ENCODE measurements at regions not wholly inside any gene's neighbourhood (a gene's known extent, or its start where the extent isn't known, plus 50 kb on each side); places are given as distances from the start of the nearest gene placed in this dataset.
"Not testable (repeated sequence)": the region's sequence is repeated elsewhere in the genome, so short reads cannot be mapped to it uniquely, and the experiment has no call there.

DNA sequence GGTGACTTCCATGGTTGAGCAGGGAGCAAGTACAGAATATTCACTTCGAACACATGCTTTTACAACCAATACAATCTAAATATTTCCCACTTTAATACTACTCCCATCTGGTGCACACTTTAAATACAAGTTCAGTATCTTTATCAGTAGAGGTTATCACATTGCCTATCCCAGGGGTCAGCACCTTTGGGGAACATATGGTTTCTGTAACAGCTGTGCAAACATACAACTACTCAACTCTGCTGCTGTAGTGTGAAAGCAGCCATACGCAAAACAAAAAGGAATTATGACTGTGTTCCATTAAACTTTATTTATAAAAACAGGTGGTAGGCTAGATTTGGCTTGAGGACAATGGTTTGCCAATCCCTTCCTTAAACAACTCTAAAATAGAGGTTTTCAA lies 157.5 kb downstream of the XPNPEP1 start:
- DNase-seq (ENCODE audit: low spot score in 2 of 2): no peak
- TF ChIP-seq EP300 (IDR thresholded peaks at IDR 0.05) (no peak), POLR2A (IDR thresholded peaks at IDR 0.05) (no peak)
- TF ChIP-seq, protein P1, sequence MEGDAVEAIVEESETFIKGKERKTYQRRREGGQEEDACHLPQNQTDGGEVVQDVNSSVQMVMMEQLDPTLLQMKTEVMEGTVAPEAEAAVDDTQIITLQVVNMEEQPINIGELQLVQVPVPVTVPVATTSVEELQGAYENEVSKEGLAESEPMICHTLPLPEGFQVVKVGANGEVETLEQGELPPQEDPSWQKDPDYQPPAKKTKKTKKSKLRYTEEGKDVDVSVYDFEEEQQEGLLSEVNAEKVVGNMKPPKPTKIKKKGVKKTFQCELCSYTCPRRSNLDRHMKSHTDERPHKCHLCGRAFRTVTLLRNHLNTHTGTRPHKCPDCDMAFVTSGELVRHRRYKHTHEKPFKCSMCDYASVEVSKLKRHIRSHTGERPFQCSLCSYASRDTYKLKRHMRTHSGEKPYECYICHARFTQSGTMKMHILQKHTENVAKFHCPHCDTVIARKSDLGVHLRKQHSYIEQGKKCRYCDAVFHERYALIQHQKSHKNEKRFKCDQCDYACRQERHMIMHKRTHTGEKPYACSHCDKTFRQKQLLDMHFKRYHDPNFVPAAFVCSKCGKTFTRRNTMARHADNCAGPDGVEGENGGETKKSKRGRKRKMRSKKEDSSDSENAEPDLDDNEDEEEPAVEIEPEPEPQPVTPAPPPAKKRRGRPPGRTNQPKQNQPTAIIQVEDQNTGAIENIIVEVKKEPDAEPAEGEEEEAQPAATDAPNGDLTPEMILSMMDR (IDR thresholded peaks at IDR 0.05): no peak

DNA sequence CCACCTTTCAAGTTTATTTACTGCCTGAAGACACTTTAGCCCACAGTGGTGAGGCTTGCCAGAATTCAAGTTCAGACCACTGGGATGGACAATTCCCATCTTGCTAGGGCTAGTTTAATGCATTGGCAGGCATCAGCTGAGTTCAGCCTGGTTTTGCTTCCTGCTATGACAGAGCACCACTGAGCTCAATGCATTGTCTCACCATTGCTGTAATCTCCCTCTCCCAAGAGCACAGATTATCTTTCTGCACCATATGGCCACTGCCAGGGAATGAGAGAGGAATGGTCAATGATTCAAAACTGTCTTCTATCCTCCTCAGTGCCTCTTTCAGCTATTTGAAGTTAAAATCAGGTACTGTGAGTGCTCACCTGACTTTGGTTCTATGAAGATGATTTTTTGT lies 160.8 kb downstream of the XPNPEP1 start:
- Histone ChIP-seq H3K4me3 (no peak overlapping the region), H3K36me3 (no peaks in the 10 kb centered on the region), H3K4me1 (no peaks in the 10 kb centered on the region), H3K27me3 (no peaks in the 10 kb centered on the region), H3K27ac (no peak overlapping the region), H3K9me3 (no peaks in the 10 kb centered on the region)
- TF ChIP-seq EP300 (IDR thresholded peaks at IDR 0.05): no peak
- no peak for TF ChIP-seq POLR2A (IDR thresholded peaks at IDR 0.05)
- TF ChIP-seq, protein P1 (IDR thresholded peaks at IDR 0.05): no peak
- no peak for DNase-seq (ENCODE audit: low spot score in 2 of 2)

More for the DNA sequence above, 157.5 kb downstream of the XPNPEP1 start:
- Histone ChIP-seq H3K4me1 (peaks cover 0 to 7% (median 0%) of the 10 kb centered on the region in 4 donors), H3K27me3 (no peaks in the 10 kb centered on the region), H3K4me3 (no peak overlapping the region), H3K36me3 (no peaks in the 10 kb centered on the region), H3K27ac (no peak overlapping the region), H3K9me3 (no peaks in the 10 kb centered on the region)
- 70 to 72% methylated on average over 2 of the region's 2 CpGs for WGBS, 2 donors

DNA sequence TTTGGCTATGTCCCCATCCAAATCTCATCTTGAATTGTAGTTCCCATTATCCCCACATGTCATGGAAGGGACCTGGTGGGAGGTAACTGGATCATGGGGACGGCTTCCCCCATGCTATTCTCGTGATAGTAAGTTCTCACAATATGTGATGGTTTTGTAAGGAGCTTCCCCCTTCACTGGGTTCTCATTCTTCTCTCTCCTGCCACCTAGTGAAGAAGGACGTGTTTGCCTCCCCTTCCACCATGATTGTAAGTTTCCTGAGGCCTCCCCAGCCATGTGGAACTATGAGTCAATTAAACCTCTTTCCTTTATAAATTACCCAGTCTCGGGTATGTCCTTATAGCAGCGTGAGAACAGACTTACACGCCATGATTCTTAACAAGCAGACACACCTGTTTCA lies 165.6 kb downstream of the XPNPEP1 start:
- not testable (repeated sequence) for H3K27me3 ChIP-seq; DNase-seq (ENCODE audit: low spot score in 2 of 2); H3K36me3 ChIP-seq; H3K4me3 ChIP-seq; H3K9me3 ChIP-seq; H3K4me1 ChIP-seq; H3K27ac ChIP-seq
- 73 to 74% methylated on average over 6 of the region's 6 CpGs for WGBS, 2 donors

DNA sequence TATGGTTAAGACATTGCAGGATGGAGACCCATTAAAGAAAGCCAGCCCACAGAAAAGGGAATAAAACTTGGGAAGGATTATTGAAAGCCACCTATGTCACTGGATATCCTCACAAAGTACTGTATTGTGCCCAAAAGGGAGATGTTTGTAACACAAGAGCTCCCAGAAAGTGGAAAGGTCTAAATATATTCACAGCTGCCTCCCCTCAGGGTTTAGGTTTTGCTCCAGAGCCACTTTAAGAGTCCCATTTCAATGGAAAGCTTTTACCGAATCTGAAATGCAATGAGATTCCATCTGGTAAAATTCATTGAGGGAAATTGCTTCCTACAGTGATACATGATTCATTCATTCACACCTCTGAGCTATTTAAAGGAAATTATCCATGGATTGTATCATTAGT lies 176.4 kb downstream of the XPNPEP1 start:
- H3K4me3 ChIP-seq: no peak overlapping the region
- no peak for TF ChIP-seq EP300 (IDR thresholded peaks at IDR 0.05)
- TF ChIP-seq, protein P1 (IDR thresholded peaks at IDR 0.05): no peak
- TF ChIP-seq POLR2A (IDR thresholded peaks at IDR 0.05): no peak
- H3K36me3 ChIP-seq: no peaks in the 10 kb centered on the region
- no peaks in the 10 kb centered on the region for H3K27me3 ChIP-seq
- WGBS, 2 donors: 31 to 47% methylated on average over 1 of the region's 1 CpG
- DNase-seq (ENCODE audit: low spot score in 2 of 2): no peak
- H3K9me3 ChIP-seq: no peaks in the 10 kb centered on the region
- no peak overlapping the region for H3K27ac ChIP-seq
- no peaks in the 10 kb centered on the region for H3K4me1 ChIP-seq

DNA sequence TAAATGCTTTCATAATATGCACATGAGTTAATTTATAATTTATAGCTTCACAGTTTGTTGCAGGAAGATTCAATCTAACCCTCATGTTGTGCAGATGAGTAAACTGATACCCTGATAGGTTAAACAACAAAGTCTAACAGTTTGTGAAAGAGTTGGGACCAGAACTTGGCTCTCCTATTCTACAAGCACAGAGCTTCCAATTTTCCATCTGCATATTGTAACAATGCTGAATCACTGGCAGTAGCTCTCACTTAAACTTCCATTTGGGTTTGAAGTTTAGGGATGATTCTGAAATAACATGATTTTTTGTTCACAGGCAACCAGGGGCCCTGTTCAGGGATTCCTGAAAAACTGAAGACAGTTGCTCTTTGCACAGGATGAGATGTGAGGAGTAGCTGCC lies 179.3 kb downstream of the XPNPEP1 start:
- no peak for DNase-seq (ENCODE audit: low spot score in 2 of 2)
- Histone ChIP-seq H3K27ac (no peak overlapping the region), H3K9me3 (no peaks in the 10 kb centered on the region), H3K27me3 (no peaks in the 10 kb centered on the region), H3K4me1 (peaks cover 0 to 8% (median 0%) of the 10 kb centered on the region in 4 donors), H3K4me3 (no peak overlapping the region), H3K36me3 (no peaks in the 10 kb centered on the region)
- TF ChIP-seq, protein P1 (IDR thresholded peaks at IDR 0.05): no peak
- TF ChIP-seq POLR2A (IDR thresholded peaks at IDR 0.05) (no peak), EP300 (IDR thresholded peaks at IDR 0.05) (no peak)

DNA sequence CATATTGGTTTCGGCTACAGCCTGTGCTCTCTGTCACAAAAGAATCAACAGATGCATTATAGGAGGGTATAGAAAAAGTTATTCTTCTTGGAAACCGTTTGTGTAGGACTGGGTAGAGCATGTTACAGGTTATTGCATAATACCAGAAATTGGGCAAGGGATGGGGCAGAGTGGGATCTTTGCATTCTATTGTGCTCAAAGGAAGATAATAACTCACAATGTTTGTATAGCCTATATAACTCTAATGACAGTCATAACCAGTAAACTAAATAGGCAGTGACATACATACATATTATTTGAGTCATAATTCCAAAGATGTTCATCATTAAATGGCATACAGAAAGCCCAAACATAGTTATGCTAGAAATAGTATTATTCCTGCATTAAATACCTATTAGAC lies 179.7 kb downstream of the XPNPEP1 start:
- no peaks in the 10 kb centered on the region for H3K27me3 ChIP-seq
- DNase-seq (ENCODE audit: low spot score in 2 of 2): no peak
- H3K9me3 ChIP-seq: no peaks in the 10 kb centered on the region
- no peak for TF ChIP-seq POLR2A (IDR thresholded peaks at IDR 0.05)
- TF ChIP-seq, protein P1 (IDR thresholded peaks at IDR 0.05): no peak
- TF ChIP-seq EP300 (IDR thresholded peaks at IDR 0.05): no peak
- H3K4me1 ChIP-seq: peaks cover 0 to 8% (median 0%) of the 10 kb centered on the region in 4 donors
- no peaks in the 10 kb centered on the region for H3K36me3 ChIP-seq
- H3K4me3 ChIP-seq: no peak overlapping the region
- 45 to 54% methylated on average over 2 of the region's 2 CpGs for WGBS, 2 donors
- H3K27ac ChIP-seq: no peak overlapping the region

Measured in tibial nerve (tissue), 4 donors.